ENCODE measurements at regions not wholly inside any gene's neighbourhood (a gene's known extent, or its start where the extent isn't known, plus 50 kb on each side); places are given as distances from the start of the nearest gene placed in this dataset.
"Not testable (repeated sequence)": the region's sequence is repeated elsewhere in the genome, so short reads cannot be mapped to it uniquely, and the experiment has no call there.

GRCh38 chr17:30578015-30578717 is 101.0 kb downstream of the GOSR1 start:
- DNase-seq = not testable (repeated sequence)
